ENCODE measurements at regions not wholly inside any gene's neighbourhood (a gene's known extent, or its start where the extent isn't known, plus 50 kb on each side); places are given as distances from the start of the nearest gene placed in this dataset.

DNA sequence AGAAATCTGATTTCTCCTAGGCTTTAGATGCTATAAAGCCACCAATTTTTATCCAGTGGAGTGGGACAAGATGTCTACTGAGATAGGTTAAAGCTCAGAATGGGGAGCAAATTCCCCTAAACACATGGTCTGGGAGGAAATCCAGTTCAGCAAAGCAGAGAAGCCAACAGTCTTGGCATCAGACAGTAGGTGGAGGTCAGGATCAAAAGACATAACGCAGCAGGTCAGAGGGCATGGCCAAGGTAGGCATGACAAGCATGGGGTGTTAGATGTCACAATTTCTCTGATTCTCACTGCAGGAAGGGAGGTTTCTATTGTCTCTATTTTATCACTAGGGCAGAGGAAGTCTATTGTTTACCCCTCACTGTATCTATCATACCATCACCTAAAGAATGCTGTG, 288.2 kb downstream of the ACTL7B start:
- TF ChIP-seq, protein P1, sequence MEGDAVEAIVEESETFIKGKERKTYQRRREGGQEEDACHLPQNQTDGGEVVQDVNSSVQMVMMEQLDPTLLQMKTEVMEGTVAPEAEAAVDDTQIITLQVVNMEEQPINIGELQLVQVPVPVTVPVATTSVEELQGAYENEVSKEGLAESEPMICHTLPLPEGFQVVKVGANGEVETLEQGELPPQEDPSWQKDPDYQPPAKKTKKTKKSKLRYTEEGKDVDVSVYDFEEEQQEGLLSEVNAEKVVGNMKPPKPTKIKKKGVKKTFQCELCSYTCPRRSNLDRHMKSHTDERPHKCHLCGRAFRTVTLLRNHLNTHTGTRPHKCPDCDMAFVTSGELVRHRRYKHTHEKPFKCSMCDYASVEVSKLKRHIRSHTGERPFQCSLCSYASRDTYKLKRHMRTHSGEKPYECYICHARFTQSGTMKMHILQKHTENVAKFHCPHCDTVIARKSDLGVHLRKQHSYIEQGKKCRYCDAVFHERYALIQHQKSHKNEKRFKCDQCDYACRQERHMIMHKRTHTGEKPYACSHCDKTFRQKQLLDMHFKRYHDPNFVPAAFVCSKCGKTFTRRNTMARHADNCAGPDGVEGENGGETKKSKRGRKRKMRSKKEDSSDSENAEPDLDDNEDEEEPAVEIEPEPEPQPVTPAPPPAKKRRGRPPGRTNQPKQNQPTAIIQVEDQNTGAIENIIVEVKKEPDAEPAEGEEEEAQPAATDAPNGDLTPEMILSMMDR (conservative IDR thresholded peaks at IDR 0.05; ENCODE audit: low read depth, low read length) = no peak
- TF ChIP-seq POLR2A (IDR thresholded peaks at IDR 0.05; ENCODE audit: low read depth, low read length) = no peak
- TF ChIP-seq, protein P2, sequence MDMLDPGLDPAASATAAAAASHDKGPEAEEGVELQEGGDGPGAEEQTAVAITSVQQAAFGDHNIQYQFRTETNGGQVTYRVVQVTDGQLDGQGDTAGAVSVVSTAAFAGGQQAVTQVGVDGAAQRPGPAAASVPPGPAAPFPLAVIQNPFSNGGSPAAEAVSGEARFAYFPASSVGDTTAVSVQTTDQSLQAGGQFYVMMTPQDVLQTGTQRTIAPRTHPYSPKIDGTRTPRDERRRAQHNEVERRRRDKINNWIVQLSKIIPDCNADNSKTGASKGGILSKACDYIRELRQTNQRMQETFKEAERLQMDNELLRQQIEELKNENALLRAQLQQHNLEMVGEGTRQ (IDR thresholded peaks at IDR 0.05; ENCODE audit: low read depth, low read length) = no peak
- TF ChIP-seq RAD21 (IDR thresholded peaks at IDR 0.05; ENCODE audit: low read length) = no peak
- TF ChIP-seq FOS (IDR thresholded peaks at IDR 0.05; ENCODE audit: low read depth, low read length) = no peak
- no peak for TF ChIP-seq CEBPB (IDR thresholded peaks at IDR 0.05; ENCODE audit: low read depth, low read length)
- TF ChIP-seq, protein P3, sequence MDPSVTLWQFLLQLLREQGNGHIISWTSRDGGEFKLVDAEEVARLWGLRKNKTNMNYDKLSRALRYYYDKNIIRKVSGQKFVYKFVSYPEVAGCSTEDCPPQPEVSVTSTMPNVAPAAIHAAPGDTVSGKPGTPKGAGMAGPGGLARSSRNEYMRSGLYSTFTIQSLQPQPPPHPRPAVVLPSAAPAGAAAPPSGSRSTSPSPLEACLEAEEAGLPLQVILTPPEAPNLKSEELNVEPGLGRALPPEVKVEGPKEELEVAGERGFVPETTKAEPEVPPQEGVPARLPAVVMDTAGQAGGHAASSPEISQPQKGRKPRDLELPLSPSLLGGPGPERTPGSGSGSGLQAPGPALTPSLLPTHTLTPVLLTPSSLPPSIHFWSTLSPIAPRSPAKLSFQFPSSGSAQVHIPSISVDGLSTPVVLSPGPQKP (IDR thresholded peaks at IDR 0.05; ENCODE audit: borderline replicate concordance, low read depth, low read length) = no peak
- TF ChIP-seq MXI1 (IDR thresholded peaks at IDR 0.05; ENCODE audit: borderline replicate concordance, low read depth, low read length) = no peak
- no peak for TF ChIP-seq RFX5 (IDR thresholded peaks at IDR 0.05; ENCODE audit: low read depth, low read length)
